MM.1S (cell line): ENCODE measurements at regions not wholly inside any gene's neighbourhood (a gene's known extent, or its start where the extent isn't known, plus 50 kb on each side); places are given as distances from the start of the nearest gene placed in this dataset.

ENCODE experiments used
- DNase-seq: peaks from one replicate; pipeline ENCODE4 v3.0.0-alpha.2; 2015
- H2AFZ ChIP-seq: fragments of 300-600 bp; sonication (generic); 2 replicates; pipeline ENCODE4 v1.6.0; 2016; ENCODE audit warnings: antibody characterized with exemption, low read length
- H3F3A ChIP-seq: fragments of 300-600 bp; sonication (generic); 2 replicates; pipeline ENCODE4 v1.6.1; 2016; ENCODE audit warnings: mild to moderate bottlenecking, antibody characterized with exemption, low read length, moderate library complexity, mixed read lengths; ENCODE audit not compliant: insufficient read depth
- H3K27ac ChIP-seq: fragments of 300-600 bp; sonication (generic); 2 replicates; pipeline ENCODE4 v1.5.1; 2016; ENCODE audit warnings: mild to moderate bottlenecking, low read length
- H3K27me3 ChIP-seq: fragments of 300-600 bp; sonication (generic); replicated peaks from 2 replicates; pipeline ENCODE4 v1.6.0; 2016; ENCODE audit warnings: low read length; ENCODE audit not compliant: insufficient read depth
- H3K36me3 ChIP-seq: fragments of 300-600 bp; sonication (generic); replicated peaks from 2 replicates; pipeline ENCODE4 v1.6.1; 2016; ENCODE audit warnings: mild to moderate bottlenecking, low read length, mixed read lengths; ENCODE audit not compliant: insufficient read depth
- H3K4me1 ChIP-seq: fragments of 300-600 bp; sonication (generic); 2 replicates; pipeline ENCODE4 v1.6.1; 2016; ENCODE audit warnings: low read length, mixed read lengths
- H3K4me2 ChIP-seq: fragments of 300-600 bp; sonication (generic); 2 replicates; pipeline ENCODE4 v1.6.0; 2016; ENCODE audit warnings: low read depth, low read length
- H3K4me3 ChIP-seq: fragments of 300-600 bp; sonication (generic); 2 replicates; pipeline ENCODE4 v1.5.1; 2016; ENCODE audit warnings: low read length, mixed read lengths
- H3K79me2 ChIP-seq: fragments of 300-600 bp; sonication (generic); 2 replicates; pipeline ENCODE4 v1.6.1; 2016; ENCODE audit warnings: mixed run types, low read length, mixed read lengths
- H3K9ac ChIP-seq: fragments of 300-600 bp; sonication (generic); 2 replicates; pipeline ENCODE4 v1.6.1; 2016; ENCODE audit warnings: low read length, mixed read lengths
- H3K9me2 ChIP-seq: fragments of 300-600 bp; sonication (generic); replicated peaks from 2 replicates; pipeline ENCODE4 v1.6.1; 2016; ENCODE audit warnings: mild to moderate bottlenecking, low read length, mixed read lengths; ENCODE audit not compliant: insufficient read depth
- H3K9me3 ChIP-seq: fragments of 300-600 bp; sonication (generic); replicated peaks from 2 replicates; pipeline ENCODE4 v1.6.1; 2016; ENCODE audit warnings: mild to moderate bottlenecking, low read length, mixed read lengths; ENCODE audit not compliant: insufficient read depth
- H4K20me1 ChIP-seq: fragments of 300-600 bp; sonication (generic); 2 replicates; pipeline ENCODE4 v1.6.1; 2016; ENCODE audit warnings: mild to moderate bottlenecking, low read length, moderate library complexity, mixed read lengths; ENCODE audit not compliant: insufficient read depth
- CTCF ChIP-seq: fragments of 300-600 bp; sonication (generic); IDR thresholded peaks from 2 replicates; pipeline ENCODE4 v1.5.1; 2016; ENCODE audit warnings: antibody characterized with exemption, low read length, mixed read lengths
- EZH2 ChIP-seq: fragments of 300-600 bp; sonication (generic); optimal IDR thresholded peaks from 2 replicates; pipeline ENCODE3; 2017; ENCODE audit warnings: low read depth, mild to moderate bottlenecking, antibody characterized with exemption, low read length, mixed read lengths
- EZH2phosphoT487 ChIP-seq: fragments of 300-600 bp; sonication (generic); IDR thresholded peaks from 2 replicates; pipeline ENCODE4 v1.6.1; 2018; ENCODE audit warnings: antibody characterized with exemption, low read length

GRCh38 chr9:3001311-3001710, 157.4 kb upstream of the PUM3 start:
- Histone ChIP-seq H3K4me2 (no peak overlapping the region), H2AFZ (no peak overlapping the region), H3K9me2 (no peaks in the 10 kb centered on the region), H3K27ac (no peak overlapping the region), H3K36me3 (no peaks in the 10 kb centered on the region), H3K79me2 (no peaks in the 10 kb centered on the region), H3K4me3 (no peak overlapping the region), H4K20me1 (no peaks in the 10 kb centered on the region), H3K27me3 (no peaks in the 10 kb centered on the region), H3K9ac (no peak overlapping the region), H3K4me1 (0 out of 2 replicates have a peak, but pooled peaks cover 6% of the 10 kb centered on the region), H3F3A (no peaks in the 10 kb centered on the region), H3K9me3 (no peaks in the 10 kb centered on the region)
- TF ChIP-seq CTCF, result no peak
- no peak for TF ChIP-seq EZH2phosphoT487
- no peak for TF ChIP-seq EZH2
- no peak for DNase-seq

GRCh38 chr9:2992427-2992826, 148.5 kb upstream of the PUM3 start:
- Histone ChIP-seq H3K9me2 (no peaks in the 10 kb centered on the region), H2AFZ (no peak overlapping the region), H3K79me2 (no peaks in the 10 kb centered on the region), H3F3A (no peaks in the 10 kb centered on the region), H3K9me3 (no peaks in the 10 kb centered on the region), H3K36me3 (no peaks in the 10 kb centered on the region), H4K20me1 (no peaks in the 10 kb centered on the region), H3K4me1 (no peaks in the 10 kb centered on the region), H3K27ac (no peak overlapping the region), H3K4me2 (no peak overlapping the region), H3K9ac (no peak overlapping the region), H3K27me3 (no peaks in the 10 kb centered on the region), H3K4me3 (no peak overlapping the region)
- no peak for DNase-seq
- TF ChIP-seq EZH2, result no peak
- TF ChIP-seq EZH2phosphoT487, result no peak
- no peak for TF ChIP-seq CTCF

GRCh38 chr9:2991292-2991691, 147.4 kb upstream of the PUM3 start:
- Histone ChIP-seq H3K9me2 (no peaks in the 10 kb centered on the region), H2AFZ (no peak overlapping the region), H3K9me3 (no peaks in the 10 kb centered on the region), H3K27ac (no peak overlapping the region), H3K4me3 (no peak overlapping the region), H3K4me1 (no peaks in the 10 kb centered on the region), H3K9ac (no peak overlapping the region), H3F3A (no peaks in the 10 kb centered on the region), H3K79me2 (no peaks in the 10 kb centered on the region), H3K36me3 (no peaks in the 10 kb centered on the region), H3K4me2 (no peak overlapping the region), H4K20me1 (no peaks in the 10 kb centered on the region), H3K27me3 (no peaks in the 10 kb centered on the region)
- TF ChIP-seq CTCF (no peak), EZH2phosphoT487 (no peak), EZH2 (no peak)
- no peak for DNase-seq
